DOHH2 (cell line): ENCODE measurements at regions not wholly inside any gene's neighbourhood (a gene's known extent, or its start where the extent isn't known, plus 50 kb on each side); places are given as distances from the start of the nearest gene placed in this dataset.

ENCODE experiments used
- H3F3A ChIP-seq: fragments of 200-600 bp; sonication (generic), shearing (Covaris generic); 2 replicates; pipeline ENCODE4 v1.6.0; 2016; ENCODE audit warnings: antibody characterized with exemption, mild to moderate bottlenecking; ENCODE audit not compliant: control insufficient read depth, insufficient read depth
- H3K27ac ChIP-seq: fragments of 200-600 bp; sonication (generic); 2 replicates; pipeline ENCODE4 v1.5.1; 2014; ENCODE audit warnings: low read depth, mild to moderate bottlenecking, low read length, moderate library complexity
- H3K27me3 ChIP-seq: fragments of 200-600 bp; sonication (generic); 2 replicates; pipeline ENCODE4 v1.6.1; 2014; ENCODE audit warnings: mild to moderate bottlenecking, low read length, mixed read lengths; ENCODE audit not compliant: control insufficient read depth
- H3K36me3 ChIP-seq: fragments of 200-600 bp; sonication (generic); 2 replicates; pipeline ENCODE4 v1.6.1; 2014; ENCODE audit warnings: mild to moderate bottlenecking, low read length, moderate library complexity, mixed read lengths; ENCODE audit not compliant: control insufficient read depth
- H3K4me1 ChIP-seq: fragments of 200-600 bp; sonication (generic); 2 replicates; pipeline ENCODE4 v1.6.1; 2014; ENCODE audit warnings: mild to moderate bottlenecking, low read length, mixed read lengths; ENCODE audit not compliant: control insufficient read depth
- H3K4me2 ChIP-seq: fragments of 200-600 bp; sonication (generic); 2 replicates; pipeline ENCODE4 v1.6.0; 2014; ENCODE audit warnings: mild to moderate bottlenecking, low read length, moderate library complexity
- H3K4me3 ChIP-seq: fragments of 200-600 bp; sonication (generic); 2 replicates; pipeline ENCODE4 v1.5.1; 2014; ENCODE audit warnings: mild to moderate bottlenecking, low read length, mixed read lengths
- H3K79me2 ChIP-seq: fragments of 200-600 bp; sonication (generic); 2 replicates; pipeline ENCODE4 v1.6.1; 2014; ENCODE audit warnings: mild to moderate bottlenecking, low read length, mixed read lengths; ENCODE audit not compliant: control insufficient read depth
- H3K9me2 ChIP-seq: fragments of 200-600 bp; sonication (generic); replicated peaks from 2 replicates; pipeline ENCODE4 v1.6.1; 2014; ENCODE audit warnings: mild to moderate bottlenecking, low read length, mixed read lengths; ENCODE audit not compliant: control insufficient read depth
- H3K9me3 ChIP-seq: fragments of 200-600 bp; sonication (generic); 2 replicates; pipeline ENCODE4 v1.6.1; 2014; ENCODE audit warnings: antibody characterized with exemption, low read length, mixed read lengths; ENCODE audit not compliant: control insufficient read depth, insufficient read depth
- H4K20me1 ChIP-seq: fragments of 200-600 bp; sonication (generic); 2 replicates; pipeline ENCODE4 v1.6.0; 2014; ENCODE audit warnings: low read depth, mild to moderate bottlenecking, antibody characterized with exemption, low read length, moderate library complexity; ENCODE audit not compliant: control insufficient read depth, insufficient read depth
- EZH2phosphoT487 ChIP-seq: fragments of 200-600 bp; sonication (generic); IDR thresholded peaks from 2 replicates; pipeline ENCODE4 v1.6.1; 2017; ENCODE audit warnings: borderline replicate concordance, mild to moderate bottlenecking, antibody characterized with exemption, low read length, moderate library complexity, mixed read lengths
- TF ChIP-seq, protein P1 (sequence below): fragments of 200-600 bp; sonication (generic); IDR thresholded peaks from one replicate; pipeline ENCODE4 v1.5.1; 2014; ENCODE audit warnings: antibody characterized with exemption, mild to moderate bottlenecking, low read depth, low read length; ENCODE audit not compliant: poor library complexity, severe bottlenecking

DNA sequence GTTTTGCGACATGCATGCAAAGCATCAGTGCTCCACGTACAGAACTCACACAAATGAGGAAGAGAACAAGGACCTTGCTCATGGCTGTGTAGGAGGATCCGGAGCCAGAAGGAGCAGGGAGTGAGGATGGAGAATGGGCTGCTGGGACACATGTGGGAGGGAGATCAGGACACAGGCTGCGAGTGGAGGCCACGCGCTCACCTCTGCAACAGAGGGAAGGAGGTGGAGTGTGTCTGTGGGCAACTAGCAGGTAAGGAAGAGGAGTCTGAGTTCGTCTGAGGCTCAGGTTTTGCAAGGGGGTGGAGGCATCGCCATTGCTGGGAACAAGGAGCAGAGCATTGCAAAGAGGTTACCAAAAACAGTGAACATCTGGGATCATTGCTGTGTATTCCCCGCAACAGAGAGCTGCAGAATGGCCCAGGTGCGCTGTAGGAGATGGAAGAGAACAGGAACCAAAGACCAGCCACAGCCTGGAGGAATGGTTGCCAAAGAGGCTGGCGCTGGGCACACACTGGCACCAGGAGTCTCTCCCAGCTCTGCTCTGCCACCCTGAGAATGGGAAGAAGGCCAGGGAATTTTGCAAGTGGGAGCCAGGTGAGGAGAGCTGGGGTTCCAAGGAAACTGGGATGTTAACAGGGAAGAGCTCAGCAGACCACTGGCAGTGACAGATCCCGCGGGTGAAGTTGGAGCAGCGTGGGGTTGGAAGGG lies 90.0 kb upstream of the RPS6KA2 start:
- Histone ChIP-seq H3K36me3 (no peaks in the 10 kb centered on the region), H3F3A (no peaks in the 10 kb centered on the region), H3K27ac (no peak overlapping the region), H3K9me3 (no peaks in the 10 kb centered on the region), H3K4me3 (no peak overlapping the region), H3K9me2 (no peaks in the 10 kb centered on the region), H4K20me1 (no peaks in the 10 kb centered on the region; the same call in 1 of the 2 replicates), H3K27me3 (peaks cover 13% of the 10 kb centered on the region; the same call in 1 of the 2 replicates), H3K4me1 (no peaks in the 10 kb centered on the region), H3K79me2 (no peaks in the 10 kb centered on the region), H3K4me2 (no peak overlapping the region)
- TF ChIP-seq, protein P1, sequence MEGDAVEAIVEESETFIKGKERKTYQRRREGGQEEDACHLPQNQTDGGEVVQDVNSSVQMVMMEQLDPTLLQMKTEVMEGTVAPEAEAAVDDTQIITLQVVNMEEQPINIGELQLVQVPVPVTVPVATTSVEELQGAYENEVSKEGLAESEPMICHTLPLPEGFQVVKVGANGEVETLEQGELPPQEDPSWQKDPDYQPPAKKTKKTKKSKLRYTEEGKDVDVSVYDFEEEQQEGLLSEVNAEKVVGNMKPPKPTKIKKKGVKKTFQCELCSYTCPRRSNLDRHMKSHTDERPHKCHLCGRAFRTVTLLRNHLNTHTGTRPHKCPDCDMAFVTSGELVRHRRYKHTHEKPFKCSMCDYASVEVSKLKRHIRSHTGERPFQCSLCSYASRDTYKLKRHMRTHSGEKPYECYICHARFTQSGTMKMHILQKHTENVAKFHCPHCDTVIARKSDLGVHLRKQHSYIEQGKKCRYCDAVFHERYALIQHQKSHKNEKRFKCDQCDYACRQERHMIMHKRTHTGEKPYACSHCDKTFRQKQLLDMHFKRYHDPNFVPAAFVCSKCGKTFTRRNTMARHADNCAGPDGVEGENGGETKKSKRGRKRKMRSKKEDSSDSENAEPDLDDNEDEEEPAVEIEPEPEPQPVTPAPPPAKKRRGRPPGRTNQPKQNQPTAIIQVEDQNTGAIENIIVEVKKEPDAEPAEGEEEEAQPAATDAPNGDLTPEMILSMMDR = no peak
- no peak for TF ChIP-seq EZH2phosphoT487

GRCh38 chr6:166715992-166716391 lies 88.9 kb upstream of the RPS6KA2 start:
- H3K27ac ChIP-seq = no peak overlapping the region
- no peaks in the 10 kb centered on the region for H3K4me1 ChIP-seq
- H3K4me3 ChIP-seq = no peak overlapping the region
- no peaks in the 10 kb centered on the region for H3K9me3 ChIP-seq
- no peaks in the 10 kb centered on the region; the same call in 1 of the 2 replicates for H4K20me1 ChIP-seq
- H3K36me3 ChIP-seq = no peaks in the 10 kb centered on the region
- H3F3A ChIP-seq = no peaks in the 10 kb centered on the region
- H3K4me2 ChIP-seq = no peak overlapping the region
- no peak for TF ChIP-seq EZH2phosphoT487
- TF ChIP-seq, protein P1 = no peak
- no peaks in the 10 kb centered on the region for H3K79me2 ChIP-seq
- no peaks in the 10 kb centered on the region for H3K9me2 ChIP-seq
- H3K27me3 ChIP-seq = peaks cover 13% of the 10 kb centered on the region; the same call in 1 of the 2 replicates

- Histone ChIP-seq H3K4me2 (no peak overlapping the region), H3K79me2 (no peaks in the 10 kb centered on the region), H3K27ac (no peak overlapping the region), H3K9me2 (no peaks in the 10 kb centered on the region), H3K4me1 (no peaks in the 10 kb centered on the region), H3K9me3 (no peaks in the 10 kb centered on the region), H3K36me3 (no peaks in the 10 kb centered on the region), H3K4me3 (no peak overlapping the region), H4K20me1 (no peaks in the 10 kb centered on the region; the same call in 1 of the 2 replicates), H3F3A (no peaks in the 10 kb centered on the region), H3K27me3 (peaks cover 11% of the 10 kb centered on the region; the same call in 1 of the 2 replicates)
- TF ChIP-seq EZH2phosphoT487 = no peak
- TF ChIP-seq, protein P1 = no peak
Measured at GRCh38 chr6:166715065-166715464, 88.0 kb upstream of the RPS6KA2 start.
